A673 (cell line): ENCODE measurements at regions not wholly inside any gene's neighbourhood (a gene's known extent, or its start where the extent isn't known, plus 50 kb on each side); places are given as distances from the start of the nearest gene placed in this dataset.

ENCODE experiments used
- BruUV-seq: library from RNA; stranded (reverse); fragments of 400-500 nt; replicated peaks from 2 replicates; lab custom pipeline; 2021; lab: Mats Ljungman, UMichigan
- CTCF ChIA-PET: fragments of 300-600 bp; sonication (Branson Sonifier 250); formaldehyde crosslinking; loops from one replicate; lab custom pipeline; 2022; ENCODE audit warnings: antibody characterized with exemption; lab: Charles Lee
- POLR2A ChIA-PET: fragments of 300-600 bp; sonication (Branson Sonifier 250); formaldehyde crosslinking; loops from one replicate; lab custom pipeline; 2022; ENCODE audit warnings: antibody characterized with exemption; ENCODE audit not compliant: low non-redundant PET; lab: Charles Lee
- DNase-seq: peaks from one replicate; pipeline ENCODE4 v3.0.0-alpha.2; 2015; ENCODE audit warnings: low spot score
- H3K27ac ChIP-seq: fragments of 200-600 bp; sonication (generic); 2 replicates; pipeline ENCODE4 v1.5.1; 2016; ENCODE audit warnings: mixed run types, low read depth, mild to moderate bottlenecking, mixed read lengths, antibody characterized with exemption, low read length; ENCODE audit not compliant: poor library complexity, severe bottlenecking
- H3K27me3 ChIP-seq: fragments of 200-600 bp; sonication (generic); replicated peaks from 2 replicates; pipeline ENCODE4 v1.6.1; 2017; ENCODE audit warnings: mixed run types, low read depth, mild to moderate bottlenecking, mixed read lengths, antibody characterized with exemption, low read length; ENCODE audit not compliant: insufficient read depth, poor library complexity
- H3K36me3 ChIP-seq: fragments of 200-600 bp; sonication (generic); 2 replicates; pipeline ENCODE4 v1.6.1; 2016; ENCODE audit warnings: mixed run types, mild to moderate bottlenecking, mixed read lengths, antibody characterized with exemption, low read length; ENCODE audit not compliant: insufficient read depth, poor library complexity, severe bottlenecking
- H3K4me1 ChIP-seq: fragments of 200-600 bp; sonication (generic); 2 replicates; pipeline ENCODE4 v1.6.1; 2017; ENCODE audit warnings: mixed run types, mild to moderate bottlenecking, mixed read lengths, antibody characterized with exemption, low read length; ENCODE audit not compliant: insufficient read depth, poor library complexity, severe bottlenecking
- H3K4me3 ChIP-seq: fragments of 200-600 bp; sonication (generic); 2 replicates; pipeline ENCODE4 v1.5.1; 2016; ENCODE audit warnings: low read depth, mixed run types, mild to moderate bottlenecking, mixed read lengths, low read length; ENCODE audit not compliant: poor library complexity, severe bottlenecking
- H3K9me3 ChIP-seq: fragments of 200-600 bp; sonication (generic); 2 replicates; pipeline ENCODE4 v1.6.1; 2016; ENCODE audit warnings: mixed run types, low read depth, mild to moderate bottlenecking, mixed read lengths, antibody characterized with exemption, low read length; ENCODE audit not compliant: poor library complexity, severe bottlenecking
- CTCF ChIP-seq: fragments of 300-800, 200-600 bp; sonication (generic); conservative IDR thresholded peaks from 2 replicates; pipeline ENCODE4 v1.5.1; 2017; ENCODE audit warnings: low read depth, mild to moderate bottlenecking, antibody characterized with exemption, low read length, moderate library complexity, mixed read lengths
- EZH2 ChIP-seq: fragments of 200-600 bp; sonication (generic); IDR thresholded peaks from 2 replicates; pipeline ENCODE4 v1.6.1; 2017; ENCODE audit warnings: borderline replicate concordance, low read depth, mild to moderate bottlenecking, mixed read lengths, antibody characterized with exemption, low read length; ENCODE audit not compliant: poor library complexity, severe bottlenecking
- intact Hi-C: fragments of 100-400 bp; cut with micrococcal nuclease; formaldehyde crosslinking; loops from one replicate; pipeline ENCODE4 v1.10.0; 2022; ENCODE audit not compliant: unreplicated experiment

- intact Hi-C loops: no loop called here
- POLR2A ChIA-PET: no interaction called here
- no peaks in the 10 kb centered on the region for H3K36me3 ChIP-seq
These were observed 154.2 kb upstream of the FAM9B start for GRCh38 chrX:9188117-9188516.

DNA sequence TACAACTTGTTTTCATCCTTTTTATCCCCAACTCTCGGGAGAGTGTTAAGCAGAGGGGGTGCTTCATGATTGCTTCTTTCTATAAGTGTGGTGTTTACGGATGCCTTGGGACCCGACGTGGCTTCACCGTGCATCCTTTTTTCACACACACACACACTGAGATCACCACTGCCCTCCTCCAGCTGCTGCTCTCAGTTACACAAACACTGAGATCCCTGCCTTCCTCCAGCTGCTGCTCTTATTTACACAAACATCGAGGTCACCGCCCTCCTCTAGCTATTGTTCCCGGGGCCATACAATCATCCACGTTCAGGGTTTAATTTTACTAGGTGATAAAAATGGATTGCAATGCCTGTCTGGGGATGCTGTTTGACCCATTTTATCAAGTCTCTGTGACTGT lies 155.4 kb upstream of the FAM9B start:
- CTCF ChIA-PET: no interaction called here
- POLR2A ChIA-PET: no interaction called here
- H3K27ac ChIP-seq: no peak overlapping the region
- intact Hi-C loops: no loop called here
- no peak for DNase-seq
- H3K36me3 ChIP-seq: no peaks in the 10 kb centered on the region
- no peaks in the 10 kb centered on the region for H3K4me1 ChIP-seq
- BruUV-seq: no TSS peak
- H3K27me3 ChIP-seq: no peaks in the 10 kb centered on the region
- H3K4me3 ChIP-seq: no peak overlapping the region
- TF ChIP-seq EZH2: no peak
- no peak for TF ChIP-seq CTCF
- no peaks in the 10 kb centered on the region for H3K9me3 ChIP-seq

More at GRCh38 chrX:9188117-9188516, 154.2 kb upstream of the FAM9B start:
- Histone ChIP-seq H3K4me1 (no peaks in the 10 kb centered on the region), H3K9me3 (no peaks in the 10 kb centered on the region), H3K27ac (no peak overlapping the region), H3K4me3 (no peak overlapping the region), H3K27me3 (no peaks in the 10 kb centered on the region)
- CTCF ChIA-PET: no interaction called here
- no peak for DNase-seq
- TF ChIP-seq EZH2 (no peak), CTCF (no peak)
- BruUV-seq: no TSS peak

DNA sequence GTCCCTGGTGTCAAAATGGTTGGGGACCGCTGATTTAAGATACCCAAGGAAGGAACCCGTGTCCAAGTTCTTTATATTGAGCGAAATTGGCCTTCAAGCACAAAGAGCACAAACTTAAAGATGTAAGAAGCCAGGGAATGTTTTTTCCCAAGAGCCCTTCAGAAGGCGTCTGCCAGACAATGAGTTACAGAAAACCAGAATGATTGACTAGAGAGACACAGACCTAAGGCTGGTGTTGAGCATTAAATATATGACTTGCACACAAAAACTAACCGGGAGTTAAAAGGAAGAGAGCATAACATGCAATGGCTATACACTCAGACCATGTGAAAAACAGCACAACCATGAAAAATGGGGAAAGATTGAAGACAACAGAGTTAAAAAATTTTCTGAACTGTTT lies 157.5 kb upstream of the FAM9B start:
- no peak for DNase-seq
- no peak for TF ChIP-seq CTCF
- no peak for TF ChIP-seq EZH2
- ChIA-PET POLR2A (no interaction called here), CTCF (no interaction called here)
- no peaks in the 10 kb centered on the region for H3K27me3 ChIP-seq
- intact Hi-C loops: no loop called here
- H3K9me3 ChIP-seq: no peaks in the 10 kb centered on the region
- no peak overlapping the region for H3K27ac ChIP-seq
- no TSS peak for BruUV-seq
- no peaks in the 10 kb centered on the region for H3K36me3 ChIP-seq
- H3K4me1 ChIP-seq: no peaks in the 10 kb centered on the region
- no peak overlapping the region for H3K4me3 ChIP-seq
